Testis (tissue), 2 donors: ENCODE measurements at regions not wholly inside any gene's neighbourhood (a gene's known extent, or its start where the extent isn't known, plus 50 kb on each side); places are given as distances from the start of the nearest gene placed in this dataset.

Source experiments
- POLR2A ChIP-seq: fragments of 450-650 bp; IDR thresholded peaks from one replicate; pipeline ENCODE4 v1.6.1; 2017; ENCODE audit warnings: antibody characterized with exemption, mild to moderate bottlenecking, moderate library complexity
- TF ChIP-seq, protein P1 (sequence below), 3 experiments: fragments of 450-650 bp in 2 of 3; fragments of 200-600 bp in 1 of 3; sonication (generic) in 1 of 3; IDR thresholded peaks; one replicate each; pipeline ENCODE4 v1.5.1; 2016 to 2019; ENCODE audit warnings: antibody characterized with exemption in 3 of 3, mild to moderate bottlenecking in 2 of 3, moderate library complexity in 1 of 3

DNA sequence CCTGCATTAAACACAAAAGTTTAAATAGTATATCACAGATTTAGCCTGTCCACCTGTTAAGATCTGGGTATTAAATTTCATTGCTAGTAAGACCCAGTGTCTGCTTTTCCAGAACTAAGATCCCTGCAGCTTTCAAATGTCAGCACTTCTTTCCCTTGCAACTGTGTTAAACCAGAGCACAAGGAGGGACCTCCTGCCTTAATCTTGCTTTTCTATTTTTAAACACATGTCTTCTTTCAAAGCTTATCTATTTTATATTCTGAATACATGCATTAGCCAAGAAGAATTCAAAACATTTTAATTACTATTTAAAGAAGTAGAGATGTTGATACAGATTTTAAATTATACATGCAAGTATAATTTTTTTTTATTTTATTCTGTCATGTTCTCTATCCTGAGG lies 315.1 kb downstream of the ARPP21 start:
- TF ChIP-seq, protein P1, sequence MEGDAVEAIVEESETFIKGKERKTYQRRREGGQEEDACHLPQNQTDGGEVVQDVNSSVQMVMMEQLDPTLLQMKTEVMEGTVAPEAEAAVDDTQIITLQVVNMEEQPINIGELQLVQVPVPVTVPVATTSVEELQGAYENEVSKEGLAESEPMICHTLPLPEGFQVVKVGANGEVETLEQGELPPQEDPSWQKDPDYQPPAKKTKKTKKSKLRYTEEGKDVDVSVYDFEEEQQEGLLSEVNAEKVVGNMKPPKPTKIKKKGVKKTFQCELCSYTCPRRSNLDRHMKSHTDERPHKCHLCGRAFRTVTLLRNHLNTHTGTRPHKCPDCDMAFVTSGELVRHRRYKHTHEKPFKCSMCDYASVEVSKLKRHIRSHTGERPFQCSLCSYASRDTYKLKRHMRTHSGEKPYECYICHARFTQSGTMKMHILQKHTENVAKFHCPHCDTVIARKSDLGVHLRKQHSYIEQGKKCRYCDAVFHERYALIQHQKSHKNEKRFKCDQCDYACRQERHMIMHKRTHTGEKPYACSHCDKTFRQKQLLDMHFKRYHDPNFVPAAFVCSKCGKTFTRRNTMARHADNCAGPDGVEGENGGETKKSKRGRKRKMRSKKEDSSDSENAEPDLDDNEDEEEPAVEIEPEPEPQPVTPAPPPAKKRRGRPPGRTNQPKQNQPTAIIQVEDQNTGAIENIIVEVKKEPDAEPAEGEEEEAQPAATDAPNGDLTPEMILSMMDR (IDR thresholded peaks at IDR 0.05): no peak
- TF ChIP-seq POLR2A: no peak
